Cardiac fibroblast (primary cell): ENCODE measurements at regions not wholly inside any gene's neighbourhood (a gene's known extent, or its start where the extent isn't known, plus 50 kb on each side); places are given as distances from the start of the nearest gene placed in this dataset.
A peak's percentile ranks its signal among the peaks of the same experiment; 100 is the strongest.

Experiments used
- DNase-seq, 2 donors: peaks; one replicate each; pipeline versions ENCODE4 v3.0.0 to v3.0.0-alpha.2; 2010; ENCODE audit warnings: low read depth in 2 of 2
- H3K4me3 ChIP-seq, 2 donors: replicated peaks in 1 of 2; 1 replicate in 1 of 2; 2 replicates in 1 of 2; pipeline ENCODE4 v1.5.1; 2011; ENCODE audit warnings: low read depth in 2 of 2, low read length in 2 of 2, mild to moderate bottlenecking in 2 of 2, moderate library complexity in 1 of 2
- CTCF ChIP-seq: IDR thresholded peaks from one replicate; pipeline ENCODE4 v1.5.1; 2011; ENCODE audit warnings: low read depth, mild to moderate bottlenecking, low read length, inconsistent platforms

GRCh38 chr5:98602534-98603112 is 170.8 kb upstream of the RGMB start:
- DNase-seq, result no peak
- H3K4me3 ChIP-seq, result no peak overlapping the region
- no peak for TF ChIP-seq CTCF

- TF ChIP-seq CTCF, result no peak
- no peak for DNase-seq
- H3K4me3 ChIP-seq, result no peak overlapping the region
Measured at GRCh38 chr5:98603456-98603855, 170.0 kb upstream of the RGMB start.

GRCh38 chr5:98604301-98604700 is 169.2 kb upstream of the RGMB start:
- DNase-seq, result no peak
- no peak overlapping the region for H3K4me3 ChIP-seq
- TF ChIP-seq CTCF, result no peak

- DNase-seq, result peak in 1 of 2 donors; percentile 31
- H3K4me3 ChIP-seq, result no peak overlapping the region
- no peak for TF ChIP-seq CTCF
Measured at GRCh38 chr5:98604721-98605425, 168.6 kb upstream of the RGMB start.

GRCh38 chr5:98605426-98605825 is 168.0 kb upstream of the RGMB start:
- H3K4me3 ChIP-seq, result no peak overlapping the region
- no peak for TF ChIP-seq CTCF
- no peak for DNase-seq

GRCh38 chr5:98606961-98607360 is 166.5 kb upstream of the RGMB start:
- TF ChIP-seq CTCF, result no peak
- H3K4me3 ChIP-seq, result no peak overlapping the region
- no peak for DNase-seq
